HG03469 (cell line): ENCODE measurements at regions not wholly inside any gene's neighbourhood (a gene's known extent, or its start where the extent isn't known, plus 50 kb on each side); places are given as distances from the start of the nearest gene placed in this dataset.
"Not testable (repeated sequence)": the region's sequence is repeated elsewhere in the genome, so short reads cannot be mapped to it uniquely, and the experiment has no call there.

Experiments used
- ATAC-seq: cut with Tn5 transposase; IDR thresholded peaks from one replicate; pipeline ENCODE4 v1.9.1; 2021; ENCODE audit warnings: mild to moderate bottlenecking, moderate library complexity, moderate number of reproducible peaks; ENCODE audit not compliant: unreplicated experiment

DNA sequence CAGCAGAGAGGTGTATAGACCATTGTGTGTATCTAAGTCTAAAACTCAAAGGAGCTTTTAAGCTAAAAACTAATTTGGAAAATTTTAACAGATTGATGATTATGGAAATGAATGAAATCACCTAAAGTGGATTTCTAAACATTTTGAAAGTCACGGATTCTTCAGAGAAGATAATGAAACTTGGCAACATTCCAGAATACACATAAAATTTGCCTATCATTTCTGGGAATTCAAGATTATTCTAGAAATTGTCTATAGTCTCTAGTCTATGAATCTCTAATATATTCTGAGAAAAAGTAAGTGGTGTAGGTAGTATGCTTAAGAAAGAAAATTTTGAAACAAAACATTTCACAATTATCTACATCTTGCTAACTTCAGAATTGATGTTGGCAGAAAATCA, 1117.9 kb upstream of the CNTN5 start:
- no peak for ATAC-seq

GRCh38 chr11:97905101-97905500, 1115.6 kb upstream of the CNTN5 start:
- no peak for ATAC-seq

DNA sequence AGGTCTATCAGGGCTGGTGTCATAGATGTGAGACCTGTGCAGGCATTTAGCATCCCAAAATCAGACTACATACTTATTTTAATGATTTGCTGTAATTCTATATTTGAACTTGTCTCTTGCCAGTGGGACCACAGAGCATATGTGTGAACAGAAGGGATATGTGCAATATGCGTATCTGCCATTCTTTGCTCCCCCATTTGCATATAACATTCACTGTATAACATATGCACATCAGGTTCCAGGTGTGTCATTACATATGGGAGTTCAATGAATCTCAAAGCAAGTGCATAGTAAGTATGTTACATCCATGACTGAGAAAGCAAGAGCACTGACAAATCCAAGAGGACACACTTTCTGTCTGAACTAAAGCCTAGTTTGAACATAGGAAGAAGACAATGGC, 1115.1 kb upstream of the CNTN5 start:
- no peak for ATAC-seq

GRCh38 chr11:97908354-97908753, 1112.4 kb upstream of the CNTN5 start:
- ATAC-seq, result no peak

DNA sequence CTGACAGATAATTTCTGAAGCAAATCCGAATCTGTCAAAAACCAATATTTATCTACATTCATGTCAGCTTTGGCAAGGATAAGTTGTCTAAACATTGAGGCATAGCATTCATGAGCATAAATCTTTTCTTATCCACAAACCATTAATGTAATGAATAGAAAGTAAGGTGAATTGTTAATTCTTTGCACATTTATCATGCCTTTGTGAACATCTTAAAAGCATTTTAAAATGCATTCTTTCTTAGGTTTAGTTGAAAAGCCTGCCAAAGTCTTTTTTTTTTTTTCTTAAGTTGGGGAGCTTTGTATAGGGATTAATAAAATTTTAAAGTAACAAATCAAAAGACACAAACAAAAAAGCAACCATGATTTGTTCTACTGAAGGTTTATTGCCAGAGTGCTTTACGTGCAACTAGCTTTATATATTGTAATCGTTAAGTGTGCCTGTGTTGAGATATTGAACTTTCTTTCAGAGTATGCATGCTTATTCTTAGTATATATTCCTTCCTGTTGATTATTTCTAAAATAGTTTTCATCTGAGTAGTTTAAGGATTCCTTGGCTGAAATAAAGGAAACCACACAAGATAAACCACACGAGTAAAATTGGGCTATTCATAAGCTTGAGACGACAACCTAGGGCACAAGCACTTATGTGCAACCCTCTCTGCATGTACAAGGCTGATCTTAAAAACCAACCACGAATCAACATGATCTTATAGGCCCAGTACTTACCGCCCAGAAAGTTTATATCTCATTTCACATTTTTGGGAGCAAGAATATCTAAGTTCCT, 1110.9 kb upstream of the CNTN5 start:
- ATAC-seq, result no peak

GRCh38 chr11:97912629-97913028, 1108.1 kb upstream of the CNTN5 start:
- no peak for ATAC-seq

GRCh38 chr11:97922933-97923332, 1097.8 kb upstream of the CNTN5 start:
- not testable (repeated sequence) for ATAC-seq

GRCh38 chr11:97934572-97935208, 1086.1 kb upstream of the CNTN5 start:
- no peak for ATAC-seq

GRCh38 chr11:97937501-97937900, 1083.2 kb upstream of the CNTN5 start:
- no peak for ATAC-seq

- ATAC-seq, result no peak
Measured at GRCh38 chr11:97938789-97939188, 1082.0 kb upstream of the CNTN5 start.

GRCh38 chr11:97943493-97943892, 1077.3 kb upstream of the CNTN5 start:
- ATAC-seq, result no peak

GRCh38 chr11:97948793-97949192, 1072.0 kb upstream of the CNTN5 start:
- no peak for ATAC-seq

DNA sequence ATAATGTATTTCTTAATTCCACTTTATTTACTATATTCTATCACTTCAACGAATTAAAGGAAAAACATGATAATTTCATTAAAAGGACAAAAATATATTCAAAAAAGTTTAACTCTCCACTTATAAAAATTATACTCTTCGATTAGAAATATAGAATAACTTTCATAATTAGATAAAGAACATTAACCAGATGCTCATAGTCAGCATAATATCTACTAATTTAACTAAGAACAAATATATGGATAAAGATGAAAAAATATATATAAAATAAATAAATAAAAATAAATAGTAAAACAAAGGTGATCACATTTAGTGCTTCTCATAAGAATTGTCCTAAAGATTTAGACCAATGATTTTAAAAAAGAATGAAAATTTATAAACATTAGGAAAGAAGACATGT, 1065.2 kb upstream of the CNTN5 start:
- no peak for ATAC-seq

GRCh38 chr11:97956904-97957303, 1063.8 kb upstream of the CNTN5 start:
- no peak for ATAC-seq

- ATAC-seq, result no peak
Measured at GRCh38 chr11:97961431-97961830, 1059.3 kb upstream of the CNTN5 start.

- no peak for ATAC-seq
Measured at GRCh38 chr11:97962758-97963157, 1058.0 kb upstream of the CNTN5 start.

DNA sequence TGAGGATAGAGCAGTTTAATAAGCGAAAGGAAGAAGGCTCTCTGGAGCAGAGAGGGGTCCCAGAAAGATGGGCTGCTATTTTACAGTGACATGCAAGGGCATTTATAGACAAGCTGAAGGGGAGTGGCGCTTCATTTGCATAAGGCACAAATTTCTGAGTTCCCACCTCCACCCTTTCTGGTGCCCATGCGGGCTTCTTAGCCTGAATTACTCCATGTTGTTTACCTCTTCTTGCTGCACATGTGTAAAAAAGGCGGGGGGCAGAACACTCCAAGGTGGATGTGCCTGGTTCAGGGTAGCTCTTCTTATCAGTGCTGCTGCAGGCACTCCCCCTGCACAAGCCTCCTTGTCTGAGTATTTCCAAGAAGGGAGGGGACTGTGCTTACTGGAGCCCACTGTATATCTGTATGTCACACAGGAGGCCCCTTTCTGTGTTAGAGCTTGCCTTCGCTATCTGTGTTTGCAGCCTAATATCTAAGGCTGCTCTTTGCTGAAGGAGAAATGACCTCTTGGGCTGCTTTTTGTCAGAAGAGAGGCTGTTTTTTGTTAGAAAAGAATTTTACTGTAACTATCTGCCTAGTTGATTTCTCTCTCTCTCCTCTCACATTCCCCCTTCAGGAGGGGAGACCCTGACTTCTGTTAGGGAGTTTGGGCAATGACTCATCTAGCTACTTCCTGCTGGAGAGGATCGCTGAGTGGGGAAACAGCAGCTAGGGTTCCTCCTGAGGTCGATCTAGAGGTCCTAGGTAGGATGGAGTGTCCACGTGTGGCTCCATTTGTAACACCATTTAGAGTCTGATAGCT, 1057.0 kb upstream of the CNTN5 start:
- no peak for ATAC-seq

DNA sequence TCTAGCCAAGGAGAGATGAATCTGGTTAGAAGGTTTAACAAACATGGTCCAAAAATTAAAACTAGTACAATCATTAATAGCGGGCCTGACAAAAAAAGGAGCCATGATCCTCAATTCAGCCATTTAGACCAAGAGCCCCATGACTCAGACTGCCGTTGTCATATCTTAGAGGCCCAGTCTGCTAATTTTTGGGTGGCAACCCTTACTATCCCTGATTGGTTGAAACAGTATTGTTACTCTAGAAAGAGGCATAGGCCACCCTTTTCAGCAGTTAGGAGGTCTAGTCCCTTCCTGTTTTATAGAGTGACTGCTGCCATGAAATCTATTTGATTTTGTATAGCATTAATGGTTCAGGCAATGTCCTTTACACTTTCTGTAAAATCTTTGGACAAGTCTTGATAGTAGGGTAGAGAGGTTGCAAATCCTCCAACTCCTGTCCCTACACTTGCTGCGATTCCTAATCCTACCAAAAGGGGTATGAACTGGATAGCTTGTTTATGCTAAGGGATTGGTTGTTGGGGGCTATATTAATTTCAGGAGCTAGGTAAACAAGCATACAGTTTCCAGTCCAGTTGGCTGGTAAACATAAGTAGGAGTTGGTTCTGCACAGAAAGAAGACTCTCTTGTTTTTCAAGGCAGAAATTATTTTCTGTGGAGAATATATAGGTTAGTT, 1056.3 kb upstream of the CNTN5 start:
- ATAC-seq, result no peak

DNA sequence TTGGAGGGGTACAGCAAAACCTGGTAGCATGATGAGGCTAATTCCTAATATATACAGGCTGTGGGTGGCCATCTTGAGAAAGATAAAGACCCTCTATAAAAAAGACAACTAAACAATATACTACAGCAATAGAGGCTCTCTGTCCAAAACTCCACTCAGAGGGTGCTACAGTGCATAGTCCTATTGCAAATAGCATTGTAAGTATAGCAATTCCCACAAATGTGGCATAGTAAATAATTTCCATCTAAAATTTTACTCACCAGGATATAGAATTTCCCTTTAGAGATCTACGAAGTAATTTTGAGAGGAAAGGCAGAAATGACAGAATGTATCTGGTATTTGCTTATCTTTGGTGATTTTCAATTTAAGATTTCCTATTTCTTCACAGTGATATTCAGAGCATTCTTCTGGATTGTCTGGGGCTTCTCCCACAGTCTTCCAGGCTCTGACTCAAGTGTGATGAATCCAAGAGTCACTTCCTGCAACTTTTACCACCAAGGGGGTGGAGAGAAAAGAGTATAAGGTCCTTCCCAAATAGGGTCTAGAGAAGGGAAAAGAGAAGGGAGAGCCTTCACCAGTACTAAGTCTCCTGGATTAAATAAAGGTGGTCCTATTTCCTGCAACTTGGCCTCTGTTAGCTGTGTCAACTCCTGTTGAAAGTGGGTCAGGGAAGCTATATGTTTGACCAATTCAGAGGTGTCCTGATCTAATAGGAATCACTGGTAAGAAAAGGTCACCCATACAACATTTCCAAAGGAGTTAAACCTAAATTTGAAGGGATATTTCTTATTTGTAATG, 1054.7 kb upstream of the CNTN5 start:
- ATAC-seq, result no peak

GRCh38 chr11:97966901-97967300, 1053.8 kb upstream of the CNTN5 start:
- ATAC-seq, result no peak
